NCI-H226 (cell line): ENCODE measurements at regions not wholly inside any gene's neighbourhood (a gene's known extent, or its start where the extent isn't known, plus 50 kb on each side); places are given as distances from the start of the nearest gene placed in this dataset.
A peak's percentile ranks its signal among the peaks of the same experiment; 100 is the strongest.

ENCODE experiments used
- DNase-seq: peaks from one replicate; pipeline ENCODE4 v3.0.0-alpha.2; 2015

DNA sequence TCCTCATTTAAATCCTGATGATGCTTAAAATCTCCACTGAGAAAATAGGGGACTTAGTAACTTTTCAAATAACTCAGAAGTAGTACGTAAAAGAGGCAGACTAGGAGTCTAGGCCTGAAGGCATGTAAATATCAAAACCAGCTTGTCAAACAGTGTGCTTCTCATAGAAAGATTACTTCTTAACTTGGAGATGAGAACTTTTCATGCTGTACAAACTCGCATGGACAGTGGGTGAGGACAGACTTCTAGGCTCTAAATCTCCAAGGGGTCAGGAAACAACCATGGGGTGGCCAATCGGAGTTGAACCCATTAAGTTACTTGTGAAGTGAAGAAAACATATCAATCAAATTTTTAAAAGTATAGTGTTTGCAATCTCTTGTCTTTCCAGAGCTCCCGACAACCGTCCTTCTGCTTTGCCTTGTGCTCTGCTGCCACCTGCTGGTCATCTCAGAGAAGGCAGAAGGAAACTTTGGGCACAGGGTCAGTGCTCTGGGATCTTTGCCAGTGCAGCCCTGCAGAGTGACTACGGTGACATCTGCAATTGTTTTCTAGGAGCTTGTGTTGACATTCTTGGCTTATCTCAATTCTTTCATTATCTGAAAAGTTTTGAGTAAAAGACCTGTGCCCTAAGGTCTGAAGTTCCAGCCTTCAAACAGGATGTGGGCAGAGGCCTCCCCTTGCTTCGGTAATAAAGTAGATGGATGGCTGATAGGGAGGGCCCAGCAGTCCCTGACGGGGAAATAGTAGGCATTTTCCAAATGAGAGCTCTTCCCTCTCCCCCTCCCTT lies 105.1 kb upstream of the PDE4B start:
- peak; percentile 33 for DNase-seq

DNA sequence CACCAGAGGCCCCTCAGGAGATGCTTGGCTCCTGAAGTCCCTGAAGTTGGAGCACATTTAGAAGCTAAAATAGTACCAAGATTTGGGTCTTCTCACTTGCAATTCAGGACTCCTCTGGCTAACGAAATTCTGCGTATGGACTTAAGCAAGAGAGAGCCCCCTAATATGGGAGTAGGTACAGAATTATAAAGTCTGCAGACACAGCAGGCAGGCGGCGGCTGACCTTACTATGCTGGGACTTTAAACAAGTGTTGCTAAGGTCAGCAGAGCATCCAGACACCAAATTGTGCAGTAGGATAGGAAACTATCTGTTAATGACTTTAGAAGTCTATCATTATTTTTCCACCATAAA lies 104.5 kb upstream of the PDE4B start:
- no peak for DNase-seq

DNA sequence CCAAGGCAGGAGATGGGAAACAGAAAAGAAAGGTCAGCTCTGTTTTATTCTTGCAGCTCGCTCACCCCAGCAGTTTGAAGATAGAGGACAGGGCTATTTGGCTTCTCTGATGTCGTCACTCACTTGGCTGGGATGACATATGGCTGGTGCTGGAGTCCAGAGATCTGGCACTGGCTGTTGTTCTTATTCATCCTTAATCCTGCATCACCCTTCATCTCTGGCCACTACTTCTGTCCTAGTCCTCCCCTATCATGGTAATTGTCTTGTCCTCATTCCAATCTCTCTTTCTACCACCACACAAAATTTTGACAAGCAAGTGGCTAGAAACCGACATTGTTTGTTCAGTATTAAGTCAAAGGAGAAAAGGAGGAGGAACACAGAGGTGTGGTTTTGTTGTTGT lies 103.8 kb upstream of the PDE4B start:
- no peak for DNase-seq

DNA sequence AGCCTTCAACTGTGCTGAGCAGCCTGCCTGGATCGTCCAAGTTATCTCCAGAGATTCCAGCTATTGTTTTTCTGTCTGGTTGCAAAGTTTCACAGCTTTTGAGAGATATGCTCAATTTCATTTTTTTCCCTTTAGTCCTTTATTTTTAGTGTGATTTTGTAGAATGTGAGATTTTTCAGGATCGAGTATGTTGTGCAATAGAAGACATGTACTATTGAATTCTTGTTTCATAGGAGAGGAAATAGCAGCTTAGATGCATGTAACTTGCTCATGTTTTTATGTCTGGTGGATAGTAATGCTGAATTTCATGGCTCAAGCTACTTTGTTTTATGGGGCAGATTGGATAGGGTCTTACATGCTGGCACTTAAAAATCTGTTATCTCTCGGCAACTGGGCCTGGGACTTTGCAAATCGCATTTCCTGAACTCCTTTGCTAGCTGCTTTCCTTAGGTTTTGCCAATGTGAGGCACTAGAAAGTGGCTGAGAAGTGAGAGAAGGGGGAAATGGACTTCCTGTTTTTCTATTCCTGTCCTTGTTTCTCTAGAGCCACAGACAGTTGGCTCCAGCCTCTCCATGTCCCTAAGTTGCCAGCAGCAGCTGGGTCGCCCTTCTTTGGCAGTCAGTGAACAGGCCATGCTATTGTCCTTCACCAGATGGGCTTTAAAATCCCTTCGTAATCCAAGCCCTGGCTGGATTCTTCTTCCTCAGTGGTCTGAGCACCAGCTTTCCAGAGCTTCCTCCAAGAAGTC lies 101.4 kb upstream of the PDE4B start:
- no peak for DNase-seq

DNA sequence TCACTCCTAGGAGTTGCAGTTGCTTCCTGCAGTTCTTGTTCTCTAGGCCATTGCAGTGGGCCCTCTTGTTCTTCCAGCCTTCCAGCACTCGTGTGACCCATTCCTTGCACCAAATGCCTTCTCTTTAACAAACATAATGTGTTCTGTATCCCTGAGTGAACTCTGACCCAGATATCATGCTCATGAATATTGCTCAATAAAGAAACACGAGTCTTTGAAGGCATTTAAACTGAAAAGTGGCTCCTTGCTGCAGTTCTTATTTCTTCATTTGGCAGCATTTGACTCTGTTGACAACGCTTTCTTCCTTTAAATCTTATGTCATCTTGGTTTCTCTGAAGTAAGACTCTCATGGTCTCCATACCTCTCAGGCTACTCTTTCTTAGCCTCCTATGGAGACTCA lies 100.7 kb upstream of the PDE4B start:
- no peak for DNase-seq

DNA sequence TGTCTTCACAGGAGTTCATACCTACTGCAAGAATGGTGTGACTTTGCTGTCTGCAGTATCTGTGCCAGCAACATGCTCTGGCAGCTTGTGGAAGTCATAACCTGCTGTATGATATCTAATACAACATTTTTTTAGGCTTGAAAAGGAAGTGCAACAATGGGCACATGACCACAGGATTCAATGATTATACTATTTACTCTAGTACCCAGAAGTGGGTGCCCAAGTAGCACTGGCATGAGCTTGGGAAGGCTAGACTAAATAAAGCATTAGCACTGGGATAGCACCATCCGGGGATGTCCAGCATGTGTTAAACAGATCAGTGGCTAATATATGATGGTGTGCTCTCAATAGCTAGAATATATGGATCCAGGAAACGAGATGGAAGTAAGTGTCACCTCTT lies 98.6 kb upstream of the PDE4B start:
- no peak for DNase-seq

DNA sequence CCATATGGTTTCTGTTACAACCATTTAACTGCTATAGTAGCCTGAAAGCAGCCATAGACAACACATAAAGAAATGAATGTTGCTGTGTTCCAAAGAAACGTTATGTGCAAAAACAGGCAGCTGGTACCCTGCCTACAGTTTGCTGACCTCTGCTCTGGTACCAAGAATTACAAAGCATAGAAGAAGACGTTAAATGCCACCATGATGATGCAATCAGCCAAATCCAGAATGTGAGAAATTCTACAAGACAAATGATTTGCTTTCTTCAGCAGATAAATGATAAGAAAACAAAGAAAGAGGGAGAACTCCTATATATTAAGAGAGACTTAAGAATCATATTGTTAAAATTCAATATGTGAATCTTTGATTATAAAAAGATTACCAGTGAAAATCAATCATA lies 97.8 kb upstream of the PDE4B start:
- no peak for DNase-seq

DNA sequence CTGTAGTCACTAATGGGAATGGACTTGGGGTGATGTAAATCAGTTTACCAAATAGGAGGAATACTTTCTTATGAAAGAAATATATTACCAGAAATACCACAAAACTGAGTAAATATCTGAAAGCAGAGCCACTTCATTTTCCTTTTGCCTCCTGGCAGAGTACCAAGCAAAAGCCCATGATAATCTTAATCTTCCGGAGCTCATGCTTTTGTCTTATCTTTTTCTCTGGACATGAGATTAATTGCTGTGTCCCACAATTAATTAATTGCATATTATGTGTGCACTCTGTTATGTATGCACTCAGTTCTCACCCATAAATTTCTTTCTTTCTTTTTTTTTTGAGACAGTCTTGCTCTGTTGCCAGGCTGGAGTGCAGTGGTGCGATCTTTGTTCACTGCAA lies 94.1 kb upstream of the PDE4B start:
- no peak for DNase-seq

DNA sequence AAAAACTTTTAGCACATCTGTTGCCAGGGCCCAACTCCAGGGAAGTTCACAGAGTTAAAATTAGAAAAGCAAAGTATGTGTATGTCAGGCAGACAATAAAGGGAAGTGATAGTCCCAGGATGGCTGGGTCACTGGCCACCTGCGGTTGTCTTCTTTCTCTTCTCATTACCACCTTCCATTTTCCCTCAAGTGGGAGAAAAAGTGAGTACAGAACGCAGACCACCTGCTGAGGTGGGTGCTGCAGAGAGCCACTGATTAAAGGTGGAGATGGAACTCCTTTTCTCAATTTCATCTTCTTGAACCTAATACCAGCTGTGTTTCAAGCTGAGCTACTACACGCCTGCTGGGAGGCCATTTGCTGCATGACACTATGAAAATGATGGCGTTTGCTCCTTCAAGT lies 88.8 kb upstream of the PDE4B start:
- no peak for DNase-seq

DNA sequence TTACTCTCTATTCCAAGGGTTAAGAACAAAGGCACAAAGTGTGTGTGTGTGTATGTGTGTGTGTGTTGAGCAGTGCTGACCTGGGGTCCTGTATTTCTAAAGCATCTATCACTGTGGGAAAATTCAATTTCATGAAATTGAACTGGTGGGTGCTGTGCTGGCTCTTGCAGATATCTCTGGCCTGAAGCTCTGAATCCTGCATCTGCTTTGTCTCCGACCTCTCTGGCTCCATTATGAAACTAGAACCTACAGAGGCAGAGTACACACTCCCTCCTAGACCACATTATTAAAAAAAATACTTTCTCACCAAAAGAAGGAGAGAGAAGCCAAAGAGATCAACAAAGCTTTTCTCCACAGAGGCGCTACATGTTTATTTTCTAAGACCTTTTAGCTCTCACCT lies 88.4 kb upstream of the PDE4B start:
- DNase-seq, result no peak

DNA sequence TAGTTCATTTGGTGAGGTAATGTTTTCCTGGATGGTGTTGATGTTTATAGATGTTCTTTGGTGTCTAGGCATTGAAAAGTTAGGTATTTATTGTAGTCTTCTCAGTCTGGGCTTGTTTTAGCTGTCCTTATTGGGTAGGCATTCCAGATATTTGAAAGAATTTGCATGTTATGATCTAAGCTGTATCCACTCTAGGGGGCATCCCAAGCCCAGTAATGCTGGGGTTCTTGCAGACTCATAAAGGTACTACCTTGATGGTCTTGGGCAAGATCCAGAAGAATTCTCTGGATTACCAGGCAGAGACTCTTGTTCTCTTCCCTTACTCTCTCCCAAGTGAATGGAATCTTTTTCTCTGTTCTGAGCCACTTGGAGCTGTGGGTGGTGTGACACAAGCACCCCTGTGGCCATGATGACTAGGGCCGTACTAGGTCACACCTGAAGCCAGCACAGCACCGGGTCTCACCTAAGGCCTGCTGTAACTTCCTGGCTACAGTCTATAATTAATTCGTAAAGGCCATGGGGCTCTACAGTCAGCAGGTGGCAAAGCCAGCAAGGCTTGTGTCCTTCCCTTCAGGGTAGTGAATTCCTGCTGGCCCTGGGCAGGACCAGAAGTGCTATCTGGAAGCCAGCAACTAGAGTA lies 74.8 kb upstream of the PDE4B start:
- peak; percentile 43 for DNase-seq

DNA sequence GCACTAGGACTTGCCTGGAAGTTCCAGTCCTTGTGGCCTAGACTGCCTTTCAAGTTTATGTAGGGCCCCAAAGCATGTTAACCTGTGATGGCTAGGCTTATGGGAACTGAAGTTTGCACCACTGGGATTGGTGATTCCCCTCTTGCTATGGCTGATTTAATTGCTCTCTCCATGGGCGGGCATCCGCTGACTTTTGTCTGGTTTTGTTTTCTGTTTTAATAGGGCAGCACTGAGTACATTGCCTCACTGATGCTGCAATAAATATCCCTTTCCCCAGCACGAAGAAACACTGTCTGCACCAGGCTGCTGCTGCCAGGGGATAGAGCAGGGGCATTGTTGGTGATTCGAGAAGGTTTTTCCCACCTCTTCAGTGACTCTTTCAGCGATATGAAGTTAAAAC lies 73.3 kb upstream of the PDE4B start:
- DNase-seq, result no peak

DNA sequence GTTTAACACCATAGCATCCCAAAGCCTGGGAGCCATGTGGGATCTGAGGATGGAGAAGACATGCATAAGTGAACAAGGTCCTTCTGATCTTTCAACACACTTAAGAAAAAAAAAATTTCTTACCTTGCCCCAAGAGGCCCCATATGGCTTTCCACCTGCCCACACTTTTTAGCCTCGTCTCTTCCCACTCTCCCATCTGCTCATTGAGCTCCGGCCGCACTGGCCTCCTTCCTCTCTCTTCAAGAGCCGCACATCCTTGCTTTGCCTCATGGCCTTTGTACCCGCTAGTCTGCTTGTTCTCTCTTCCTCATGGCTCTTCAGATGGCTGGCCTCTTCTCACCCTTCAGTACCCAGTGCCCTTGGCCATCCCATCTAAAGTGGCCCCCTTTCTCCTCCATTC lies 70.2 kb upstream of the PDE4B start:
- DNase-seq, result no peak

DNA sequence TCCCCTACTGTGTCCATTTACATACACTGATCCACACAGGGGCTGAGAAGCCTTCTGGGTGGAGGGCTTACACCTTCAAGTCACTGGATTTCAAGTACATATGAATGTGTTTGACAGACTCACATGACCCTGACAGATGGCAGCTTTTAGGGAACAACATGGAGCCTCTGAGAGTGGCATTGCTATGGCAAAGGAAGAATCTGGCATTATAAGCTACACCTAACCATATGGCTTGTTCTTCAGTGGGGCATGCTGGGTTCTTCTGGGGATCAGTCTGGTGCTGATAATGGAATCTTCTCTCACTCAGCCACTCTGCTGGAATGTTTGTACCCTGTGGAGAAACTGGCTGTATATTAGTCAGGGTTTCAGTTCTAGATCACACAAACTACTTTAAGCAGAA lies 68.5 kb upstream of the PDE4B start:
- DNase-seq, result no peak

DNA sequence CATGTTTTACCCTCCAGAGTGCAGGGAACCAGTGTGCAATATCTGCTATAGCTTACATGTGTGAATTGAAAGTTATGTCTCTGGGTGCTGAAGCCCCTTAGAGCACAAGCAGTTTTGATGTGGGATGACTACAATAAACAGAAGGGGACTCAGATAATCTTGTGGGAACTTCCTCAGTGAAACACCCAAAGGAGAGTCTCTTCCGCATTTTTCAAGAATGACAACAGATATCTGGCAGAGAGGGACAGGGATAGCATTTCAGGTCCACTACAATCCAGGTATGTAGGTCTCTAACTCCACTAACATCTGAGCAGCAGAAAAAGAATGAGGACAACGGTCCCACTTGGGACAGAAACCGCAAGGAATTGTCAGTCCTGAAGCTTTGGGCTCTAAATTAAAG lies 67.6 kb upstream of the PDE4B start:
- DNase-seq, result no peak

DNA sequence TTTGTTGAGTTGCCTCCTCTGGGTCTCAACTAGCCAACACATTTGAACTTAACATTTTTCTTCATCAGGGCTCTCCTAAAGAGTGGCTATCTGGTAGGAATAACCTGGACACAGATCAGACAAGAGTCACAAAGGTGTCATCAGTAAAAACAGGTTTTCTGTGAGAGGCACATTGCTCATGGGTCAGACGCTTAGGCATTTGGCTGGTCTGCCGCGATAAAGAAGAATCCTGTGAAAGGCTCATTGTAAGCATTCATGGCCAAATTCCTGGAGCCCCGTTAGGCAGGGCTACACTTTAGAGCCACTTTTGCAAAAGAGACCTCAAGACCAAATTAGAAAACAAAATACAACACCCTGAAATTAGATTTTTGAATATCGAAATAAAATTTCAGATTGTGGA lies 64.2 kb upstream of the PDE4B start:
- no peak for DNase-seq

DNA sequence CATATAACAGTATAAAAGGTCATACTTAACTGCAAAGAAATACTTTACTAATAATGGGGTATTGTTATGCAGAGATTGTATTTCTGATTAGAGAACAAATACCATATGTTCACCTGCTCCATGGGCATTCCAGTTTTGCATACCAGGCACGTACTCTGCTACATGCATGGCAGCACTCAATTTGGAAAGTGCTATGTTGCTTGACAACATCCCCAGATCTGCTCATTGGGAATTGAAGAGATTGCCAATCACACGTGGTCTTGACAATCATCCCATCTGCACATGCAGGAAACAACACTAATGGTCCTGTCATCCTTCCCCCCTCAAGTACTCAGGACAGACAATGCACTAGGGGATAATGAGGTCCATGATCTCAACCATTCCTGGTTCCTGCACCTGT lies 63.4 kb upstream of the PDE4B start:
- DNase-seq, result no peak

DNA sequence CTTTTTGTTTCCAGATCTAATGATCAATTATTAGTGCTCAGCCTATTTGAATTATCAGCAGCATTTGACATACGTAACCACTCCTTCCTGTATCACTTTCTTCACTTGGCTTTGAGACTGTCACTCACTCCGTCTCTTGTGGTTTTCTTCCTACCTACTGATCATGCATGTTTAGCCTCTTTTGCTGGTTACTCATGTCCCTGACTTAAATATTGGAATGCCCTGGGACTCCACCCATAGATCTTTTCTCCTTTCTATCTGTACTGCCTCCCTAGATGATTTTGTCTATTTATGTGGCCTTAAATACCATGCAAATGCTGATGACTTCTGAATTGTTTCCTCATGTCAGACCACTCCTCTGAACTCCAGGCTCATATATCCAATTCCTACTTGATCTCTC lies 57.7 kb upstream of the PDE4B start:
- DNase-seq, result no peak

DNA sequence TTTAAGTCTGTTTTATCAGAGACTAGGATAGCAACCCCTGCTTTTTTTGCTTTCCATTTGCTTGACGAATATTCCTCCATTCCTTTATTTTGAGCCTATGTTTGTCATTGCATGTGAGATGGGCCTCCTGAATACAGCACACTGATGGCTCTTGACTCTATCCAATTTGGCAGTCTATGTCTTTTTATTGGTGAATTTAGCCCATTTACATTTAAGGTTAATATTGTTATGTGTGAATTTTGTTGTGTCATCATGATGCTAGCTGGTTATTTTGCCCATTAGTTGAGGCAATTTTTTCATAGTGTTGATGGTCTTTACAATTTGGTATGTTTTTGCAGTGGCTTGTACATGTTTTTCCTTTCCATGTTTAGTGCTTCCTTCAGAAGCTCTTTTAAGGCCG lies 50.7 kb upstream of the PDE4B start:
- no peak for DNase-seq
